ENCODE measurements at regions not wholly inside any gene's neighbourhood (a gene's known extent, or its start where the extent isn't known, plus 50 kb on each side); places are given as distances from the start of the nearest gene placed in this dataset.

- H3K9me3 ChIP-seq (ENCODE audit: control insufficient read depth, insufficient read depth, low read depth, low read length) = no peaks in the 10 kb centered on the region
- no peak overlapping the region for H3K4me3 ChIP-seq (ENCODE audit: low read depth, low read length)
- ChIA-PET POLR2A (no interaction called here), CTCF (no interaction called here)
- H3K36me3 ChIP-seq (ENCODE audit: control insufficient read depth in 2 of 2, insufficient read depth in 1 of 2, low read length in 2 of 2) = no peaks in the 10 kb centered on the region
- no peak overlapping the region for H3K27ac ChIP-seq (ENCODE audit: extremely low read depth, low read depth, low read length)
- no peaks in the 10 kb centered on the region for H3K4me1 ChIP-seq (ENCODE audit: control insufficient read depth, insufficient read depth, low read length)
- no peak for TF ChIP-seq ZSCAN16 (tag by site-specific recombination; IDR thresholded peaks at IDR 0.05)
Measured at GRCh38 chr13:81757348-81757970, 1416.5 kb upstream of the SPRY2 start.

DNA sequence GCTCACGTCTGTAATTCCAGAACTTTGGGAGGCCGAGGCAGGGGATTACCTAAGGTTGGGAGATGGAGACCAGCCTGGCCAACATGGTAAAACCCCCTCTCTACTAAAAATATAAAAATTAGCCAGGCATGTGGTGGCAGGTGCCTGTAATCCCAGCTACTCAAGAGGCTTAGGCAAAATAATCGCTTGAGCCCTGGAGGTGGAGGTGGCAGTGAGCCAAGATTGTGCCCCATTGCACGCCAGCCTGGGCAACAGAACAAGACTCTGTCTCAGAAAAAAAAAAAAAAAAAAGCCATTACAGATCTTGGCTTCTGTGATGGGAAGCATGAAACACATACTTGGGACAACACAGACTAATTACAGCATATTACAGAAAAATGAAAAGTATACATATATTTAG lies 1404.5 kb upstream of the SPRY2 start:
- no peak overlapping the region for H3K4me3 ChIP-seq (ENCODE audit: low read depth, low read length)
- H3K36me3 ChIP-seq (ENCODE audit: control insufficient read depth in 2 of 2, insufficient read depth in 1 of 2, low read length in 2 of 2) = no peaks in the 10 kb centered on the region
- POLR2A ChIA-PET = no interaction called here
- no peaks in the 10 kb centered on the region for H3K9me3 ChIP-seq (ENCODE audit: control insufficient read depth, insufficient read depth, low read depth, low read length)
- no peak overlapping the region for H3K27ac ChIP-seq (ENCODE audit: extremely low read depth, low read depth, low read length)
- CTCF ChIA-PET = no interaction called here
- no peaks in the 10 kb centered on the region for H3K4me1 ChIP-seq (ENCODE audit: control insufficient read depth, insufficient read depth, low read length)
- no peak for TF ChIP-seq ZFP37 (tag by site-specific recombination; IDR thresholded peaks at IDR 0.05)
- TF ChIP-seq ZNF660 (tag by site-specific recombination; IDR thresholded peaks at IDR 0.05) = no peak
- TF ChIP-seq ZNF354C (tag by site-specific recombination; IDR thresholded peaks at IDR 0.05; ENCODE audit: borderline replicate concordance, low read depth) = no peak
- TF ChIP-seq, protein P1, sequence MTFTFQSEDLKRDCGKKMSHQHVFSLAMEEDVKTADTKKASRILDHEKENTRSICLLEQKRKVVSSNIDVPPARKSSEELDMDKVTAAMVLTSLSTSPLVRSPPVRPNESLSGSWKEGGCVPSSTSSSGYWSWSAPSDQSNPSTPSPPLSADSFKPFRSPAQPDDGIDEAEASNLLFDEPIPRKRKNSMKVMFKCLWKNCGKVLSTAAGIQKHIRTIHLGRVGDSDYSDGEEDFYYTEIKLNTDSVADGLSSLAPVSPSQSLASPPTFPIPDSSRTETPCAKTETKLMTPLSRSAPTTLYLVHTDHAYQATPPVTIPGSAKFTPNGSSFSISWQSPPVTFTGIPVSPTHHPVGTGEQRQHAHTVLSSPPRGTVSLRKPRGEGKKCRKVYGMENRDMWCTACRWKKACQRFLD (tag by site-specific recombination; IDR thresholded peaks at IDR 0.05) = no peak
- TF ChIP-seq ZBTB8A (tag by site-specific recombination; IDR thresholded peaks at IDR 0.05) = no peak
- no peak for TF ChIP-seq PRDM10 (tag by site-specific recombination; IDR thresholded peaks at IDR 0.05)
- no peak for TF ChIP-seq ZNF571 (tag by site-specific recombination; IDR thresholded peaks at IDR 0.05)
- no peak for TF ChIP-seq ZNF629 (tag by site-specific recombination; IDR thresholded peaks at IDR 0.05)
- no peak for TF ChIP-seq ZSCAN16 (tag by site-specific recombination; IDR thresholded peaks at IDR 0.05)
- no peak for TF ChIP-seq ZNF610 (tag by site-specific recombination; IDR thresholded peaks at IDR 0.05; ENCODE audit: borderline replicate concordance)
- TF ChIP-seq ZNF248 (tag by site-specific recombination; IDR thresholded peaks at IDR 0.05) = no peak
- TF ChIP-seq HOXA7 (CRISPR knock-in tag; IDR thresholded peaks at IDR 0.05; ENCODE audit: borderline replicate concordance) = no peak

GRCh38 chr13:81738364-81738763 lies 1397.4 kb upstream of the SPRY2 start:
- H3K9me3 ChIP-seq (ENCODE audit: control insufficient read depth, insufficient read depth, low read depth, low read length) = no peaks in the 10 kb centered on the region
- H3K4me3 ChIP-seq (ENCODE audit: low read depth, low read length) = no peak overlapping the region
- H3K4me1 ChIP-seq (ENCODE audit: control insufficient read depth, insufficient read depth, low read length) = no peaks in the 10 kb centered on the region
- CTCF ChIA-PET = no interaction called here
- POLR2A ChIA-PET = no interaction called here
- no peak for TF ChIP-seq GLIS2 (tag by site-specific recombination; IDR thresholded peaks at IDR 0.05)
- TF ChIP-seq ZNF18 (tag by site-specific recombination; IDR thresholded peaks at IDR 0.05) = no peak
- TF ChIP-seq ZNF404 (tag by site-specific recombination; IDR thresholded peaks at IDR 0.05) = no peak
- no peak for TF ChIP-seq ZBTB20 (tag by site-specific recombination; IDR thresholded peaks at IDR 0.05)
- H3K27ac ChIP-seq (ENCODE audit: extremely low read depth, low read depth, low read length) = no peak overlapping the region
- H3K36me3 ChIP-seq (ENCODE audit: control insufficient read depth in 2 of 2, insufficient read depth in 1 of 2, low read length in 2 of 2) = no peaks in the 10 kb centered on the region
